ENCODE measurements at regions not wholly inside any gene's neighbourhood (a gene's known extent, or its start where the extent isn't known, plus 50 kb on each side); places are given as distances from the start of the nearest gene placed in this dataset.

- no peak for TF ChIP-seq POLR2AphosphoS5 (IDR thresholded peaks at IDR 0.05; ENCODE audit: insufficient read depth, low read depth, low read length)
- TF ChIP-seq POLR2A (IDR thresholded peaks at IDR 0.05; ENCODE audit: low read depth, low read length), result no peak
- TF ChIP-seq CTCF (IDR thresholded peaks at IDR 0.05; ENCODE audit: extremely low read depth in 1 of 2, insufficient read depth in 1 of 2, low read depth in 1 of 2, low read length in 2 of 2), result no peak
- no peak for TF ChIP-seq MAX (IDR thresholded peaks at IDR 0.05; ENCODE audit: insufficient read depth, insufficient read length)
- TF ChIP-seq MYC (IDR thresholded peaks at IDR 0.05; ENCODE audit: low read depth, low read length), result no peak
Observed at GRCh38 chr14:84749191-84749955, 780.6 kb upstream of the FLRT2 start.
